Endothelial cell of umbilical vein (primary cell): ENCODE measurements at regions not wholly inside any gene's neighbourhood (a gene's known extent, or its start where the extent isn't known, plus 50 kb on each side); places are given as distances from the start of the nearest gene placed in this dataset.

Experiments
- BruUV-seq: library from RNA; stranded (reverse); fragments of 400-500 nt; replicated peaks from 2 replicates; lab custom pipeline; 2021; lab: Mats Ljungman, UMichigan
- CTCF ChIA-PET: fragments of 300-600, 350-600 bp; sonication (Branson Sonifier 250); formaldehyde crosslinking; loops from one replicate; lab custom pipeline; 2021; ENCODE audit warnings: antibody characterized with exemption, inconsistent platforms; lab: Charles Lee
- POLR2A ChIA-PET: fragments of 300-600, 350-600 bp; sonication (Branson Sonifier 250); formaldehyde crosslinking; loops from one replicate; lab custom pipeline; 2021; ENCODE audit warnings: antibody characterized with exemption, inconsistent platforms; lab: Charles Lee
- DNase-seq: peaks from one replicate; pipeline ENCODE4 v3.0.0-alpha.2; 2011; ENCODE audit warnings: low read depth, low spot score
- FAIRE-seq: peaks from 2 replicates; lab custom pipeline; 2011; peaks lifted over from hg19 to GRCh38; lab: Jason Lieb, UNC
- H2AFZ ChIP-seq: 2 replicates; pipeline ENCODE4 v1.6.0; 2012; ENCODE audit warnings: low read depth, low read length, control low read depth, inconsistent platforms
- H3K27ac ChIP-seq: 2 replicates; pipeline ENCODE4 v1.5.1; 2011; ENCODE audit warnings: low read depth, mild to moderate bottlenecking, control low read depth, low read length, moderate library complexity; ENCODE audit not compliant: insufficient read depth
- H3K27me3 ChIP-seq, 2 experiments: 2 replicates each; pipeline versions ENCODE4 v1.6.0 to v1.6.1; 2011; ENCODE audit warnings: low read length in 2 of 2, mixed read lengths in 1 of 2; ENCODE audit not compliant: control insufficient read depth in 2 of 2, insufficient read depth in 2 of 2
- H3K36me3 ChIP-seq, 2 experiments: 2 replicates in 1 of 2; 3 replicates in 1 of 2; pipeline ENCODE4 v1.5.1; 2011; ENCODE audit warnings: low read length in 2 of 2, mild to moderate bottlenecking in 1 of 2, moderate library complexity in 1 of 2; ENCODE audit not compliant: control insufficient read depth in 2 of 2, insufficient read depth in 2 of 2; ENCODE audit errors: extremely low read depth in 1 of 2
- H3K4me1 ChIP-seq: 3 replicates; pipeline ENCODE4 v1.5.1; 2011; ENCODE audit warnings: mild to moderate bottlenecking, low read length; ENCODE audit not compliant: control insufficient read depth, insufficient read depth; ENCODE audit errors: extremely low read depth
- H3K4me2 ChIP-seq: 2 replicates; pipeline ENCODE4 v1.6.1; 2011; ENCODE audit warnings: low read length, control low read depth, mixed read lengths; ENCODE audit not compliant: insufficient read depth
- H3K4me3 ChIP-seq, 3 experiments: fragments of 200-600 bp in 1 of 3; sonication (generic), shearing (Covaris generic) in 1 of 3; replicated peaks in 1 of 3; 2 replicates each; pipeline ENCODE4 v1.5.1; 2011 to 2016; ENCODE audit warnings: control low read depth in 3 of 3, low read length in 3 of 3, mild to moderate bottlenecking in 2 of 3, inconsistent platforms in 1 of 3, low read depth in 1 of 3, moderate library complexity in 1 of 3; ENCODE audit not compliant: insufficient read depth in 1 of 3
- H3K79me2 ChIP-seq: 2 replicates; pipeline ENCODE4 v1.6.0; 2012; ENCODE audit warnings: low read length, inconsistent platforms; ENCODE audit not compliant: control insufficient read depth, insufficient read depth
- H3K9ac ChIP-seq: replicated peaks from 2 replicates; pipeline ENCODE3; 2011; ENCODE audit warnings: low read length, control low read depth; ENCODE audit not compliant: insufficient read depth; ENCODE audit errors: extremely low read depth
- H3K9me1 ChIP-seq: replicated peaks from 3 replicates; pipeline ENCODE4 v1.6.0; 2011; ENCODE audit warnings: mild to moderate bottlenecking, low read length; ENCODE audit not compliant: control insufficient read depth, insufficient read depth; ENCODE audit errors: extremely low read depth
- H3K9me3 ChIP-seq: replicated peaks from 2 replicates; pipeline ENCODE4 v1.5.1; 2012; ENCODE audit warnings: low read length, inconsistent platforms; ENCODE audit not compliant: control insufficient read depth, insufficient read depth
- H4K20me1 ChIP-seq: replicated peaks from 2 replicates; pipeline ENCODE3; 2011; ENCODE audit warnings: mild to moderate bottlenecking, low read length; ENCODE audit not compliant: control insufficient read depth, insufficient read depth; ENCODE audit errors: extremely low read depth
- EZH2 ChIP-seq: IDR thresholded peaks from 2 replicates; pipeline ENCODE4 v1.6.1; 2012; ENCODE audit warnings: borderline replicate concordance, low read depth, mild to moderate bottlenecking, moderate library complexity, low read length, inconsistent platforms; ENCODE audit not compliant: severe bottlenecking
- FOS ChIP-seq: IDR thresholded peaks from 2 replicates; pipeline ENCODE4 v1.6.1; 2011; ENCODE audit warnings: mild to moderate bottlenecking, low read length, moderate library complexity, borderline replicate concordance; ENCODE audit not compliant: insufficient read depth
- GATA2 ChIP-seq: IDR thresholded peaks from 2 replicates; pipeline ENCODE4 v1.7.0; 2011; ENCODE audit warnings: low read depth, mild to moderate bottlenecking, moderate library complexity, mixed read lengths, low read length; ENCODE audit not compliant: insufficient read length, insufficient read depth
- JUN ChIP-seq: IDR thresholded peaks from 2 replicates; pipeline ENCODE4 v1.6.1; 2011; ENCODE audit warnings: borderline replicate concordance, low read depth; ENCODE audit not compliant: insufficient read length, insufficient read depth
- MYC ChIP-seq: IDR thresholded peaks from one replicate; pipeline ENCODE4 v1.6.1; 2011; ENCODE audit warnings: mild to moderate bottlenecking, low read depth, low read length
- POLR2A ChIP-seq: IDR thresholded peaks from 2 replicates; pipeline ENCODE4 v1.6.1; 2012; ENCODE audit warnings: low read depth, mild to moderate bottlenecking, control low read depth, low read length
- POLR2AphosphoS5 ChIP-seq: IDR thresholded peaks from 2 replicates; pipeline ENCODE4 v1.6.1; 2012; ENCODE audit warnings: low read depth, mild to moderate bottlenecking, control low read depth, low read length, moderate library complexity; ENCODE audit not compliant: insufficient read depth
- dilution Hi-C: fragments of 300-500 bp; cut with MboI; formaldehyde crosslinking; loops from one replicate; pipeline ENCODE4 v1.15.0; 2019; ENCODE audit warnings: low sequenced_read_pairs; ENCODE audit not compliant: extremely low pct_ligation_motif_present
- intact Hi-C: fragments of 100-400 bp; cut with micrococcal nuclease; formaldehyde crosslinking; loops from one replicate; pipeline ENCODE4 v1.10.0; 2022
- TF ChIP-seq, protein P1 (sequence below): IDR thresholded peaks from 2 replicates; pipeline ENCODE4 v1.6.1; 2011; ENCODE audit not compliant: insufficient read depth, insufficient read length
- TF ChIP-seq, protein P2 (sequence below), 2 donors: IDR thresholded peaks; 1 replicate in 1 of 2; 2 replicates in 1 of 2; pipeline ENCODE4 v1.5.1; 2011; ENCODE audit warnings: low read length in 2 of 2, mild to moderate bottlenecking in 2 of 2, moderate library complexity in 2 of 2, control low read depth in 1 of 2, inconsistent platforms in 1 of 2, low read depth in 1 of 2; ENCODE audit not compliant: insufficient read depth in 1 of 2; ENCODE audit errors: extremely low read depth in 1 of 2

DNA sequence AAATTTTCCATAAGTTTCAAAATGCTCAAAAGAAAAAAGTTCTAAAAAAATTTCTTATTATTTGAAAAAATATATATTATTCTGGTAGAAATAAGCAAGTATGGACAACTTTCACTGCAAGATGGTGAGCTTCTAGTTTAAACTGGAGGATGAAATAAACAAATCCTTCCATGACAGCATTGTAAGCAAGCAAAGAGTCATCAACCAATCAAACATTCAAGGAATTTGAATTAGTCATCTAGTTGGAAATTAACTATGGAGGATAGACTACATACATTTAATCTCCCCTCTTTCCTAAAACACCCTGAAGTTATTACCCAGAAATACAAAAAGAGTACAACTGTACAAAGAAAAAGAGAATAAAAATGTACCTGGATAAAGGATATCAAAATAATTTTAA, 51.0 kb upstream of the IRX5 start:
- Histone ChIP-seq H3K27me3 (no peaks in the 10 kb centered on the region), H3K4me2 (no peak overlapping the region), H3K9ac (no peak overlapping the region), H4K20me1 (no peaks in the 10 kb centered on the region), H3K36me3 (no peaks in the 10 kb centered on the region), H3K4me3 (no peak overlapping the region), H3K9me1 (no peaks in the 10 kb centered on the region), H3K4me1 (no peaks in the 10 kb centered on the region), H2AFZ (no peak overlapping the region), H3K27ac (no peak overlapping the region), H3K79me2 (no peaks in the 10 kb centered on the region), H3K9me3 (no peaks in the 10 kb centered on the region)
- intact Hi-C loops (no loop called here), dilution Hi-C loops (no loop called here)
- ChIA-PET POLR2A (no interaction called here), CTCF (no interaction called here)
- no TSS peak for BruUV-seq
- TF ChIP-seq MYC (no peak), POLR2A (no peak), JUN (no peak), GATA2 (no peak), POLR2AphosphoS5 (no peak), FOS (no peak), EZH2 (no peak)
- TF ChIP-seq, protein P1, sequence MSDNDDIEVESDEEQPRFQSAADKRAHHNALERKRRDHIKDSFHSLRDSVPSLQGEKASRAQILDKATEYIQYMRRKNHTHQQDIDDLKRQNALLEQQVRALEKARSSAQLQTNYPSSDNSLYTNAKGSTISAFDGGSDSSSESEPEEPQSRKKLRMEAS, result no peak
- TF ChIP-seq, protein P2, sequence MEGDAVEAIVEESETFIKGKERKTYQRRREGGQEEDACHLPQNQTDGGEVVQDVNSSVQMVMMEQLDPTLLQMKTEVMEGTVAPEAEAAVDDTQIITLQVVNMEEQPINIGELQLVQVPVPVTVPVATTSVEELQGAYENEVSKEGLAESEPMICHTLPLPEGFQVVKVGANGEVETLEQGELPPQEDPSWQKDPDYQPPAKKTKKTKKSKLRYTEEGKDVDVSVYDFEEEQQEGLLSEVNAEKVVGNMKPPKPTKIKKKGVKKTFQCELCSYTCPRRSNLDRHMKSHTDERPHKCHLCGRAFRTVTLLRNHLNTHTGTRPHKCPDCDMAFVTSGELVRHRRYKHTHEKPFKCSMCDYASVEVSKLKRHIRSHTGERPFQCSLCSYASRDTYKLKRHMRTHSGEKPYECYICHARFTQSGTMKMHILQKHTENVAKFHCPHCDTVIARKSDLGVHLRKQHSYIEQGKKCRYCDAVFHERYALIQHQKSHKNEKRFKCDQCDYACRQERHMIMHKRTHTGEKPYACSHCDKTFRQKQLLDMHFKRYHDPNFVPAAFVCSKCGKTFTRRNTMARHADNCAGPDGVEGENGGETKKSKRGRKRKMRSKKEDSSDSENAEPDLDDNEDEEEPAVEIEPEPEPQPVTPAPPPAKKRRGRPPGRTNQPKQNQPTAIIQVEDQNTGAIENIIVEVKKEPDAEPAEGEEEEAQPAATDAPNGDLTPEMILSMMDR (IDR thresholded peaks at IDR 0.05; ENCODE audit: extremely low read depth in 1 of 2, insufficient read depth in 1 of 2, low read depth in 1 of 2, low read length in 2 of 2), result no peak
- DNase-seq, result no peak
- FAIRE-seq, result no peak
